ENCODE measurements at regions not wholly inside any gene's neighbourhood (a gene's known extent, or its start where the extent isn't known, plus 50 kb on each side); places are given as distances from the start of the nearest gene placed in this dataset.
A peak's percentile ranks its signal among the peaks of the same experiment; 100 is the strongest.

GRCh38 chr6:138580040-138580439 is 80.7 kb upstream of the NHSL1 start:
- DNase-seq, result no peak

- DNase-seq, result no peak
Measured at GRCh38 chr6:138580801-138581200, 81.5 kb upstream of the NHSL1 start.

- no peak for DNase-seq
Measured at GRCh38 chr6:138582573-138582972, 83.3 kb upstream of the NHSL1 start.

- no peak for DNase-seq
Measured at GRCh38 chr6:138586638-138587037, 87.3 kb upstream of the NHSL1 start.

GRCh38 chr6:138588805-138589434 is 89.6 kb upstream of the NHSL1 start:
- peak; percentile 78 for DNase-seq

- peak; percentile 74 for DNase-seq
Measured at GRCh38 chr6:138590796-138591709, 91.8 kb upstream of the NHSL1 start.

GRCh38 chr6:138592749-138593123 is 93.4 kb upstream of the NHSL1 start:
- no peak for DNase-seq

- peak; percentile 91 for DNase-seq
Measured at GRCh38 chr6:138593124-138593877, 94.0 kb upstream of the NHSL1 start.

- no peak for DNase-seq
Measured at GRCh38 chr6:138593909-138594757, 94.8 kb upstream of the NHSL1 start.

- DNase-seq, result no peak
Measured at GRCh38 chr6:138594758-138595140, 95.5 kb upstream of the NHSL1 start.

GRCh38 chr6:138596126-138596525 is 96.8 kb upstream of the NHSL1 start:
- no peak for DNase-seq

- DNase-seq, result no peak
Measured at GRCh38 chr6:138596591-138596990, 97.3 kb upstream of the NHSL1 start.

GRCh38 chr6:138597336-138597735 is 98.0 kb upstream of the NHSL1 start:
- no peak for DNase-seq

- no peak for DNase-seq
Measured at GRCh38 chr6:138598562-138599173, 99.4 kb upstream of the NHSL1 start.

GRCh38 chr6:138600261-138600660 is 101.0 kb upstream of the NHSL1 start:
- DNase-seq, result no peak

GRCh38 chr6:138600726-138601125 is 101.4 kb upstream of the NHSL1 start:
- DNase-seq, result peak; percentile 57

GRCh38 chr6:138601128-138601527 is 101.8 kb upstream of the NHSL1 start:
- no peak for DNase-seq

GRCh38 chr6:138605958-138606357 is 106.7 kb upstream of the NHSL1 start:
- no peak for DNase-seq

GRCh38 chr6:138607478-138608433 is 108.5 kb upstream of the NHSL1 start:
- no peak for DNase-seq

GRCh38 chr6:138608896-138609295 is 109.6 kb upstream of the NHSL1 start:
- no peak for DNase-seq
